AG04450 (cell line): ENCODE measurements at regions not wholly inside any gene's neighbourhood (a gene's known extent, or its start where the extent isn't known, plus 50 kb on each side); places are given as distances from the start of the nearest gene placed in this dataset.

Source experiments
- CTCF ChIA-PET: fragments of 300-600, 350-600 bp; formaldehyde crosslinking; extraction: SDS; loops from one replicate; lab custom pipeline; 2022; ENCODE audit warnings: antibody characterized with exemption, inconsistent platforms; lab: Charles Lee
- POLR2A ChIA-PET: fragments of 350-600 bp; formaldehyde crosslinking; extraction: SDS; loops from one replicate; lab custom pipeline; 2021; ENCODE audit warnings: antibody characterized with exemption, inconsistent platforms; lab: Yijun Ruan, JAX
- DNase-seq: peaks from one replicate; pipeline ENCODE4 v3.0.0-alpha.2; 2011; ENCODE audit warnings: low read depth, low spot score
- H3K27ac ChIP-seq: one replicate; pipeline ENCODE4 v1.5.1; 2012; ENCODE audit warnings: low read depth, low read length, control low read depth
- H3K27me3 ChIP-seq: one replicate; pipeline ENCODE4 v1.6.0; 2012; ENCODE audit warnings: low read length; ENCODE audit not compliant: control insufficient read depth, insufficient read depth
- H3K4me3 ChIP-seq: 2 replicates; pipeline ENCODE4 v1.5.1; 2011; ENCODE audit warnings: mild to moderate bottlenecking, low read depth, low read length, control low read depth
- H3K9me3 ChIP-seq: 2 replicates; pipeline ENCODE4 v1.5.1; 2012; ENCODE audit warnings: low read length; ENCODE audit not compliant: control insufficient read depth, insufficient read depth
- TF ChIP-seq, protein P1 (sequence below): IDR thresholded peaks from 2 replicates; pipeline ENCODE4 v1.5.1; 2011; ENCODE audit warnings: low read depth, low read length, control low read depth, inconsistent platforms

- ChIA-PET CTCF (interaction anchor here (0.5 to 1.4 kb wide), 3 partner anchors 15 to 128 kb away, joined by 4 to 5 read pairs (median 5); no protein-coding TSS in a partner anchor), POLR2A (no interaction called here)
- Histone ChIP-seq H3K4me3 (no peak overlapping the region), H3K9me3 (peaks cover 4% of the 10 kb centered on the region), H3K27me3 (no peaks in the 10 kb centered on the region), H3K27ac (no peak overlapping the region)
- DNase-seq = no peak
- TF ChIP-seq, protein P1, sequence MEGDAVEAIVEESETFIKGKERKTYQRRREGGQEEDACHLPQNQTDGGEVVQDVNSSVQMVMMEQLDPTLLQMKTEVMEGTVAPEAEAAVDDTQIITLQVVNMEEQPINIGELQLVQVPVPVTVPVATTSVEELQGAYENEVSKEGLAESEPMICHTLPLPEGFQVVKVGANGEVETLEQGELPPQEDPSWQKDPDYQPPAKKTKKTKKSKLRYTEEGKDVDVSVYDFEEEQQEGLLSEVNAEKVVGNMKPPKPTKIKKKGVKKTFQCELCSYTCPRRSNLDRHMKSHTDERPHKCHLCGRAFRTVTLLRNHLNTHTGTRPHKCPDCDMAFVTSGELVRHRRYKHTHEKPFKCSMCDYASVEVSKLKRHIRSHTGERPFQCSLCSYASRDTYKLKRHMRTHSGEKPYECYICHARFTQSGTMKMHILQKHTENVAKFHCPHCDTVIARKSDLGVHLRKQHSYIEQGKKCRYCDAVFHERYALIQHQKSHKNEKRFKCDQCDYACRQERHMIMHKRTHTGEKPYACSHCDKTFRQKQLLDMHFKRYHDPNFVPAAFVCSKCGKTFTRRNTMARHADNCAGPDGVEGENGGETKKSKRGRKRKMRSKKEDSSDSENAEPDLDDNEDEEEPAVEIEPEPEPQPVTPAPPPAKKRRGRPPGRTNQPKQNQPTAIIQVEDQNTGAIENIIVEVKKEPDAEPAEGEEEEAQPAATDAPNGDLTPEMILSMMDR = peak; percentile 24
Observed at GRCh38 chr3:126261037-126261436, 80.7 kb upstream of the ALDH1L1 start.

DNA sequence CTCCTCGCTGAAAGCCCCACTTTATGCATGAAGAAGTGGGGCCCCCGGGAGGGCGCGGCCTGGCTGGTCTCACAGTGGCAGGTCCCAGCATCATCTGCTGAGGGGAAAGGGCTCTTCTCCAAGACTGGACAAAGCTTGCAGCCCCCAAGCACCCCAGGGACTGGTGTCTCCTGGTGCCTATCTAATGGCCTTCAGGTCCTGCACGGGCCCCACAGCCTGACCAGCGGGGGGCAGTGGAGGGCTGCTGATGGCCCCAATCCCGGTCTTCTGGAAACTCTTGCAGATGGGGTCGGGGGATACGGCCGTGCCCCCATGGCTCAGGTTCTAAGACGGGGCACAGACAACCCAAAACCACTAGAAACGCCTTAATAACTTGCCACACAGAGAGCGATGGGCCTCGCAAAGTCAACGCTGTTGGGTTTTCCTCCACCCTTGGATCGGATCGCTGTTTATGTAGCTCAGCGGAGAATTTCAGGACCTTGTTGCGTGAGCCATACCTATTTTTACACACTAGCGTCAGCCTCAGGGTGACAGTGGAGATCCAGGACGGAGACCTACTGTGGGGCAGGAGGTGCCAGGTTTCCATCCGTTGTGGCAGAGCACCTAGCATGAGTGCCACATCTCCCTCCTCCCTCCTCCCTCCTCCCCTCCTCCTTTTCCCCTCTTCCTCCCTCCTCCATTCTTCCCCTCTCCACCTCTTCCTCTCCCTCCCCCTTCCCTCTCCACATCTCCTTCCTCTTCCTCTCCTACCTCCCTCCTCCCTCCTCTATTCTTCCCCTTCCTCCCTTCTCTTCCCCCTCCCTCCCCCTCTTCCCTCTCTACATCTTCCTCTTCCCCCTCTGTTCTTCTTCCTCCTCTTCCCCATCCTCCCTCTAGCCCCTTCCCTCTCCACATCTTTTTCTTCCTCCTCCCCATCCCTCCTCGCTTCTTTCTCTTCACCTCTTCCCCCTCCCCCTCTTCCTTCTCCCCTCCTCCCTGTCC, 79.3 kb upstream of the ALDH1L1 start:
- POLR2A ChIA-PET = no interaction called here
- TF ChIP-seq, protein P1 = peak; percentile 61
- CTCF ChIA-PET = interaction anchor here (0.6 to 1.6 kb wide), 4 partner anchors 118 to 130 kb away, joined by 3 to 5 read pairs (median 3); no protein-coding TSS in a partner anchor
- no peak for DNase-seq
- no peak overlapping the region for H3K27ac ChIP-seq
- H3K4me3 ChIP-seq = no peak overlapping the region
- peaks cover 4% of the 10 kb centered on the region for H3K9me3 ChIP-seq
- no peaks in the 10 kb centered on the region for H3K27me3 ChIP-seq

GRCh38 chr3:126258670-126259069, 78.3 kb upstream of the ALDH1L1 start:
- H3K27ac ChIP-seq = no peak overlapping the region
- ChIA-PET CTCF (interaction anchor here (0.6 to 1.6 kb wide), 3 partner anchors 119 to 130 kb away, joined by 3 to 5 read pairs (median 3); no protein-coding TSS in a partner anchor), POLR2A (no interaction called here)
- no peak for DNase-seq
- TF ChIP-seq, protein P1 = no peak
- no peaks in the 10 kb centered on the region for H3K27me3 ChIP-seq
- H3K9me3 ChIP-seq = peaks cover 4% of the 10 kb centered on the region
- H3K4me3 ChIP-seq = no peak overlapping the region

- ChIA-PET CTCF (interaction anchor here (0.9 to 1.6 kb wide), 3 partner anchors 12 to 131 kb away, joined by 3 to 5 read pairs (median 5); no protein-coding TSS in a partner anchor), POLR2A (no interaction called here)
- DNase-seq = no peak
- Histone ChIP-seq H3K27me3 (no peaks in the 10 kb centered on the region), H3K9me3 (peaks cover 4% of the 10 kb centered on the region), H3K27ac (no peak overlapping the region), H3K4me3 (no peak overlapping the region)
- TF ChIP-seq, protein P1 = no peak
Observed at GRCh38 chr3:126257984-126258383, 77.6 kb upstream of the ALDH1L1 start.

DNA sequence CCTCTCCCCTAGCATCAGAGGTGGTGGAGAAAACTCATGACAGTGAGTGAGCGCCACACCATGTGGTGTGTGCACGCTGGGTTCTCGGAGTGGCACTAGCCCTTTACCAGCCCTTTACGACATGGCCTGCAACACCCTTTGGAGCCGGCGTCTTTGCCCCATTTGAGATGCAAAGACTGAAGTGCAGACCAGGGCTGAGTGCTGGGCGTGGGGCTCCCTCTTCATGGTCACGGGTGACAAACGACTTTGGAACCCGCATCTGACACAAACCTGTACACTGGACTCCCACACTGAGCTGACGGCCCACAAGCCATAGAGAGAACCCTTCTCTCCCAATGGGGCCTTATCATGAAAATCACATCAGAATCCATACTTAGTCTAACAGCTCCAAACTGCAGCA, 76.8 kb upstream of the ALDH1L1 start:
- TF ChIP-seq, protein P1 = no peak
- H3K27ac ChIP-seq = no peak overlapping the region
- H3K9me3 ChIP-seq = peaks cover 2% of the 10 kb centered on the region
- H3K27me3 ChIP-seq = no peaks in the 10 kb centered on the region
- H3K4me3 ChIP-seq = no peak overlapping the region
- ChIA-PET POLR2A (no interaction called here), CTCF (interaction anchor here (0.8 to 1.0 kb wide), 3 partner anchors 11 to 44 kb away, joined by 3 to 5 read pairs (median 3); no protein-coding TSS in a partner anchor)
- DNase-seq = no peak
